ENCODE measurements at regions not wholly inside any gene's neighbourhood (a gene's known extent, or its start where the extent isn't known, plus 50 kb on each side); places are given as distances from the start of the nearest gene placed in this dataset.

DNA sequence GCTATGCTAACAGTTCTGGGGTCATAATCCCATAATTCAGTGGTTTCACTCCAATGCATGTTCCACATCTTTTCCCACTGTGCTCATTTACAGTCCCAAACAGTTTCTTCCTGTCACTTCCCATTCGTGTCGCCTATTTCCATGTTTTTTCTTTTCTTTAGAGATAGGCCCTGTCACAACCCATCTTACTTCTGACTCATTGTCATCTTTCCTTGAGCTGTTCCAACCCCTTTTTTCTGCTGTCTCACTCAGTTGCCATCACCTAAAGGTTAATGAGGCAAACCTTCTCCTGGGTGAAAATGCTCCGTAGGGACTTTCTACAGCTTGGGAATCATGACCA, 814.5 kb downstream of the VGLL3 start:
- CTCF ChIA-PET = no interaction called here

DNA sequence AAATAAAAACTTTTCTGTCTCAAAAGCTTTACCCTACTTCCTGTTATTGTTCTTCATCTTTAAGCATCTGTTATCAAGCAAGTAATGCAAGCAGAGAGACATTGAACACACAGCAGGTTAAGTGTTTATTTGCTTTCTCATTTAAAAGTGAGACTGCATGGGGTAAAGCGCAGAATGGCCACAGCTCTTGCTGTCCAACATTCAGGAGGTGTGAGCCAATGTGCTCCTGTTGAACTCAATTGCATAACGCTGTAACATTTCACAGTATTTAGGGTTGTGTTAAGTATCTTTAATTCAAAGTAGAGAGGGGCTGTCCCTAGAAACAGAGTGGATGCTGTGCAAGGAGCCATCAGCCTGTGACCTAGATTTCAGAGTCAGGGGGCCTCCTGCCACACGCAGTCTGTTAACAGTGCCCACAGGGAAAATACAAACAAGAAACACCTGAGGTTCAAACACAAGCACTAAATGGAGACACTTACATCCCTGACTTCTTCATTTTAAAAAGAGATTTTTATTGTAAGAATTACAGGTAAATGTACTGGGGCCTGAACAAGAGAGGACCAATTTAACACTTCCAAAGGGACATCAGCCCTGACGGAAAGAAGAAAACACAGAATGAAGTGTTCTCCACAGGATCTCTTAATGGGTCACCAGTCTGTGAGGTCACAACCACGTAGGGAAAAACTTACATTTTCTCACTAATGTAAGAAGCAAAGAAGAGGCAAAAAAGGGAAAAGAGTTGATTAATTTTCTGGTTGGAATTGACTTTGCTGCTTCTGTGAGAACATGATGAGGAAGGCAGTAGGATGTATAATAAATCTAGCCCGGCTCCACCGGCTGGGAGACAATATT, 815.1 kb downstream of the VGLL3 start:
- Histone ChIP-seq H3K27me3 (ENCODE audit: control insufficient read depth, insufficient read depth, low read length) (no peaks in the 10 kb centered on the region), H3K4me3 (ENCODE audit: low read depth, low read length) (no peak overlapping the region), H3K9me3 (ENCODE audit: control insufficient read depth, insufficient read depth, low read length) (peaks cover 7% of the 10 kb centered on the region), H3K27ac (ENCODE audit: low read depth, low read length) (no peak overlapping the region)
- ChIA-PET POLR2A (no interaction called here), CTCF (no interaction called here)
- TF ChIP-seq, protein P1, sequence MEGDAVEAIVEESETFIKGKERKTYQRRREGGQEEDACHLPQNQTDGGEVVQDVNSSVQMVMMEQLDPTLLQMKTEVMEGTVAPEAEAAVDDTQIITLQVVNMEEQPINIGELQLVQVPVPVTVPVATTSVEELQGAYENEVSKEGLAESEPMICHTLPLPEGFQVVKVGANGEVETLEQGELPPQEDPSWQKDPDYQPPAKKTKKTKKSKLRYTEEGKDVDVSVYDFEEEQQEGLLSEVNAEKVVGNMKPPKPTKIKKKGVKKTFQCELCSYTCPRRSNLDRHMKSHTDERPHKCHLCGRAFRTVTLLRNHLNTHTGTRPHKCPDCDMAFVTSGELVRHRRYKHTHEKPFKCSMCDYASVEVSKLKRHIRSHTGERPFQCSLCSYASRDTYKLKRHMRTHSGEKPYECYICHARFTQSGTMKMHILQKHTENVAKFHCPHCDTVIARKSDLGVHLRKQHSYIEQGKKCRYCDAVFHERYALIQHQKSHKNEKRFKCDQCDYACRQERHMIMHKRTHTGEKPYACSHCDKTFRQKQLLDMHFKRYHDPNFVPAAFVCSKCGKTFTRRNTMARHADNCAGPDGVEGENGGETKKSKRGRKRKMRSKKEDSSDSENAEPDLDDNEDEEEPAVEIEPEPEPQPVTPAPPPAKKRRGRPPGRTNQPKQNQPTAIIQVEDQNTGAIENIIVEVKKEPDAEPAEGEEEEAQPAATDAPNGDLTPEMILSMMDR (IDR thresholded peaks at IDR 0.05; ENCODE audit: low read depth, low read length) = no peak
- no peak for DNase-seq (ENCODE audit: low read depth, low spot score)

More for the DNA sequence above, 814.5 kb downstream of the VGLL3 start:
- Histone ChIP-seq H3K27me3 (ENCODE audit: control insufficient read depth, insufficient read depth, low read length) (no peaks in the 10 kb centered on the region), H3K9me3 (ENCODE audit: control insufficient read depth, insufficient read depth, low read length) (peaks cover 2% of the 10 kb centered on the region; the same call in 1 of the 2 replicates), H3K27ac (ENCODE audit: low read depth, low read length) (no peak overlapping the region), H3K4me3 (ENCODE audit: low read depth, low read length) (no peak overlapping the region)
- POLR2A ChIA-PET = no interaction called here
- TF ChIP-seq, protein P1 (IDR thresholded peaks at IDR 0.05; ENCODE audit: low read depth, low read length) = no peak
- no peak for DNase-seq (ENCODE audit: low read depth, low spot score)

DNA sequence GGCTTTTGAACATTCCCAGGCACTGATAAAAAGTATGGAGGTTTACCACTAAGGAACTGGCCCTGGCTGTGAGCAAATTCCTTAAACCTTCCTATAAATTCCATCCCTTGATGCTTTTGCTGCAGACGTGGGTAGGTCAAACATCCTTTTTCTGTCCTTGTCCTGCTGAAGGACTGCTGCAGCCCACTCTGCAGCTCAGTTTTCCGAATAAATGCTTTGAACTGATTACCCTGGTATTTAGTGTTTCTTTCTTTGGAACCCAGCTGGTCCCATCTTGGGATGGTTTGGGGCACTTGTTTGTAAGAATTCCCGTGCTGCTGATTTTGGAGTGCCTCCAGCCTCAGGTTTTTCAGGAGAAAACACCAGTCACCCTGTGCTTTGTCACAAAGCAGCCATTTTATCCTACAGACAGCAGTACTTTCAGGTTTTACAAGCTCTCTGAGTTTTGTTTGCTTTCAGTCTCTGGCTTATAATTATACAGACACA, 815.9 kb downstream of the VGLL3 start:
- ChIA-PET POLR2A (no interaction called here), CTCF (no interaction called here)
- no peak for DNase-seq (ENCODE audit: low read depth, low spot score)
- Histone ChIP-seq H3K27me3 (ENCODE audit: control insufficient read depth, insufficient read depth, low read length) (no peaks in the 10 kb centered on the region), H3K9me3 (ENCODE audit: control insufficient read depth, insufficient read depth, low read length) (peaks cover 10% of the 10 kb centered on the region), H3K27ac (ENCODE audit: low read depth, low read length) (no peak overlapping the region), H3K4me3 (ENCODE audit: low read depth, low read length) (no peak overlapping the region)
- TF ChIP-seq, protein P1 (IDR thresholded peaks at IDR 0.05; ENCODE audit: low read depth, low read length) = no peak

DNA sequence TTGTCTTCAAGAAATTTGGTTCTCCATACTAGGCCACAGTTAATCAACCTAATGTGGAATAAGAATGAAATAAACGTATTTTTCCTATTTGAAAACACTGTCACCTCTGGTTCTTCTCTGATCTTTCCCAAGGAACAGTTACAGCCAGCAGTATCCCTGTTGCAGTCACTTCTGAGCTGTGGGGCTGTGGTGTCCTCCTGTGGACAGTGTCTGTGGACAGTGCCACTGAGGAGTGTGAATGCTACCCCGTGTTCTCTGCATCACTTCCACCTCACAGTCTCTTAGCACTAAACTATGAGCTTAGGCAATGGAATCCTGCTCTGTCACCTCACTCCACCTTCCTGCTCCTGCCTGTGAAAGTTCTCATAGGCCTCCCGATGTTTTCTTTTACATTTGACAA, 817.5 kb downstream of the VGLL3 start:
- TF ChIP-seq, protein P1 (IDR thresholded peaks at IDR 0.05; ENCODE audit: low read depth, low read length) = no peak
- Histone ChIP-seq H3K27me3 (ENCODE audit: control insufficient read depth, insufficient read depth, low read length) (no peaks in the 10 kb centered on the region), H3K27ac (ENCODE audit: low read depth, low read length) (no peak overlapping the region), H3K9me3 (ENCODE audit: control insufficient read depth, insufficient read depth, low read length) (peaks cover 10% of the 10 kb centered on the region), H3K4me3 (ENCODE audit: low read depth, low read length) (no peak overlapping the region)
- POLR2A ChIA-PET = no interaction called here
- CTCF ChIA-PET = no interaction called here
- DNase-seq (ENCODE audit: low read depth, low spot score) = no peak

DNA sequence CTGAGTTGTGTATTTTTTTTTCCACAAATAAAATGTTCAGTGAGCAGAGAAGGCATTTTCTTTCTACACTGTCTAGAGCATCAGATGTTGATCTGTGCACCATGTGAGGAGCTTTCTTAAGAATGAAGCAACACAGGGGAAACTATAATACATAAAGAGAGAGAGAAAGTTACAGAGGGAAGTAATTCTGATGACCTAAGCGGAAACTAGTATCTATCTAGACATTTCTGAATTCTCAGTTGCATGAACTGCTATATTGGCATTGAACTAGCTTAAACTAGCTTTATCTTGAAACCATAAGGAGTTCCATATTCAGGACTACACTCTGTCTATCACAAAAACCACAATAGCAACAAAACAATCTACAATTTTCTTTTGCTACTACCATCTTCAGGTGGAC, 822.4 kb downstream of the VGLL3 start:
- ChIA-PET POLR2A (no interaction called here), CTCF (no interaction called here)

More for the DNA sequence above, 822.4 kb downstream of the VGLL3 start:
- H3K4me3 ChIP-seq (ENCODE audit: low read depth, low read length) = no peak overlapping the region
- no peaks in the 10 kb centered on the region for H3K27me3 ChIP-seq (ENCODE audit: control insufficient read depth, insufficient read depth, low read length)
- H3K27ac ChIP-seq (ENCODE audit: low read depth, low read length) = no peak overlapping the region
- TF ChIP-seq, protein P1 (IDR thresholded peaks at IDR 0.05; ENCODE audit: low read depth, low read length) = no peak
- peaks cover 8% of the 10 kb centered on the region for H3K9me3 ChIP-seq (ENCODE audit: control insufficient read depth, insufficient read depth, low read length)
- DNase-seq (ENCODE audit: low read depth, low spot score) = no peak

All from AG04450 (cell line).